ENCODE measurements at regions not wholly inside any gene's neighbourhood (a gene's known extent, or its start where the extent isn't known, plus 50 kb on each side); places are given as distances from the start of the nearest gene placed in this dataset.

DNA sequence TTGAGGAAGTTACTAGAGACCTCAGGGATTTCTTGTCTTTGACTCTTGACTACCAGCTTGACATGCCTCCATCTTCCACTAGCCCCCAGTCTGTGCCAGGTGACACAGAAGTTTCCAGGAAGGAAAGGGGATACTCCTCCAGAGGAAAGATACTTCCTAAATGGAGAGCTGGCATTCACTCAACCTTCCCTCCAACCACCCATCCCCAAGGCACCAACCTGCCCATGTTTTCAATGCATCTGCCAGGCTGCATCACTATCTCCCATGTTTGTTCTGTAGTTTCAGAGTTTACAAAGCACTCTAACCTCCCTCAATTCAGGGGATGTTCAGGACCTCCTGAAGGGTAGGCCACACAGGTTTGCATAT lies 198.4 kb upstream of the LPP start:
- no peak for DNase-seq

DNA sequence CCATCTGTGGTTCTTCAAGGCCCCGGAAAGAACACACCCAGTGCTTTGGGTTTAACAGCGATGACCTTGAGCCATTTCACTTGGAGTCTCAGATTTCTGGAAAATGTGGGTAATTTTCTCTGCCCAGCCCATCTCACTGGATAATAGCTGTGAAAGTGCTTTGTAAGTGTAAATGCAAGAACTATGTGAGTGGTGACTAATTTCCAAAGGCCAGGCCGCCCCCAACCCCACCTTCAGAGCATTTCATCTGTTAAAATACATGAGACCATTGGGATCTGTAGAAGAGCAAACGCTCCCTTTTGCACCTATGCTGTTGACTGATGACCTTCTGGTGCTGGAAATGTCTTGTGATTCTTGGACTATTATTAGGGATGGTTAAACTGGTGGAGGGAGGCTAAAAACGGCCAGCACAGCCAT lies 196.8 kb upstream of the LPP start:
- no peak for DNase-seq

DNA sequence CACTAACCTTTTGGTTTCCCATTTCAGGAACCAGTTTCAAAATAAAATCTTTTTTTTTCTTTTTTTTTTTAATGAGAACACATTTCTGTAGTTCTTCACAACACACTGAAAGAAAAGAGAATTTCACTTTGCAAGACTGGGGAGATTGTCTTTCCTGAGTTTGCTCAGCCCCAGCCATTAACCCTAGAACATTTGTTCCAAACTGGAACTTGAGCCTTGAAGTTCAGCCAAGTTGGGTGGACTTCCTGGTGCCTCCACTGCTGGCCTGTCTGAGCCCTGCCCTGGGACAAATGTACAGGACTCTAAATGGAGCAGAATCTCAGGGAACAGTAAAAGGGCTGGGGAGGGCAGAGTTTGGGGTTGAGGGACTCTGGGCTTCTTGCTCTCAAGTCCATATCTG lies 196.4 kb upstream of the LPP start:
- DNase-seq: no peak

DNA sequence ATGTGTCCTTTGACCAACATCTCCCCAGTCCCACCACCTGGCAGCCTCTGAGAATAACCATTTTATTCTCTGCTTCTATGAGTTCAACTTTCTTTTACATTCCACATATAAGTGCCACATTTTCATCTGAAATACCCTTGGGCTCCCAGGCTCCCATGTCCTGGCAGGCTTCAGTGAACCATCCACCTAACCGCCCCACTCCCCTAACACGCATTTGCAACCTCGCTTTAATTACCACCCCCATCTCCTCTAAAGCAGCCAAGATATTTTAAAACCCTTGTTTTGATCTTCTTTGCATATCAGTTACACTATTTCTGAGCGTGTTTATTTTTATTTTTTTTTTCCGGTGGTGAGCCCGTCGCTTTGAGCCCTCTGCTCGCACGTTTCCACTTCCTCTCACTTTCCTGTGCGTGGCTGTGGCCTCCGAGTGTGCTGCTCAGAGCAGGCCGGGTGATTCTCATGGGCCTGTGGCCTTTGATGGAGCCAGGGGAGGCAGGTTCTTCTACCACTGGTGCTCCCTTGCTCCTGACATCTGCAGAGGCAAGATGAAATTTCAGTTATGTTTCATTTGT lies 195.4 kb upstream of the LPP start:
- no peak for DNase-seq

DNA sequence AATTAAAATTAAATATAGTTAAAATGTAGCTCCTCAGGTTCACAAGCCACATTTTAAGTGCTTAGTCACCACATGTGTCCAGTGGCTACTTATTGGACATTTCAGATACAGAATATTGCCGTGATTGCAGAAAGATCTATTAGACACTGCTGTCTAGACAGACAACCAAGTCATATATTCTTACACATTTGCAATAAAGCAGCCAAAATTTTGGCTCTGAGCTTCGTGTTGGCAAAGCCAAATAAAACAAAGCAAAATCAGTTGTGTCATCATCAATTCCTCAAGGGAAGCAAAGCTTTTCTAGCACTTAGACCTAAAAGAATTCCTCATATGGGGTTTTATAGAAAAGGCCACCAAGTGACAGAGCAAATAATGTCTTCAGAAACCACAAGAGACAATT lies 193.1 kb upstream of the LPP start:
- DNase-seq: no peak

DNA sequence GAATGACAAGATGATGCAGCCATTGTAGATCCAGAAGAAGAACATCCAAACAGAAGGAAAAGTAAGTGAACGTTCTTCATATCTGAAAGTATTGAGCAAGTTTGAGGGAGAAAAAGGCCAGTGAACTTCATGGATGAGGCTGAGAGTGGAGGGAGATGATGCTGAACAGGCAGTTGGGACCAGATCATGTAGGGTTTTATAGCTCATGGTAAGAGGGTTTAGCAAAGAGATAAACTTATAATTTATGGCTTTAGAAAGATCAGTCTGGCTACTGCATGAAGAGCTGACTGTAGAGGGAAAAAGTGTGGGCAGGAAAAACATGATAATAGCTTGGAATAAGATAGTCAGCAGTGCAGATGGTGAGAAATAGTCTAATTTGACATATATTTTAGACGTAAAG lies 192.6 kb upstream of the LPP start:
- DNase-seq: no peak

DNA sequence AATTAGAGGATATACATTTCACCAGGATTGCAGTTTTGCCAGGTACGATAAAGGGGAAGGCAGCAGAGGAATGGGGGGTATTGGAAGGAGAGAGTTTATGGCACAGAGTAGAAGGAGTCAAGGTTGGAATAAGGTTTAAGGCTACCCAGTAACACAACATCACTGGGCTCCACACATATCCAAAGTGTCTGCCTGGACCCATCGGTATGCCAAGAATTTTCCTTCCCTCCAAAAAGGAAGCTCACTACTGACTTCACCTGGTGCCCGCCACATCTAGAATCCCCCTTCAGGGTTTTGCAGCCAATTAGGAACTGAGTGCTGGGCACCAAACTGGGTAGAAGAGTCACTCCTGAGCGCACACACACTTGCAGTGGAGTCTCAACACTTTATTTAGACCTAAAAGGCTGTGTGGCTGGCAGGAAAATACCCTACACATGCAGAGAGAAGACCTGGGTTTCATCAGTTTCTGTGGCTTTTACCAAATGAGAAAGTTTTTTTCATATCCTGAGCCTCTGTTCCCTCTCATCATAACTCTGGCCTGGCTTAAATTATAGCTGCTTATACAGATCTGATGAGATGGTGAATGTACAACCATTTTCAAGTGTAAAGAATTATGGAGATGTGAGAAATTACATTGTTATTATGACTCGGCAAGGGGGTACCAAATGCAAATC lies 190.8 kb upstream of the LPP start:
- DNase-seq: no peak

DNA sequence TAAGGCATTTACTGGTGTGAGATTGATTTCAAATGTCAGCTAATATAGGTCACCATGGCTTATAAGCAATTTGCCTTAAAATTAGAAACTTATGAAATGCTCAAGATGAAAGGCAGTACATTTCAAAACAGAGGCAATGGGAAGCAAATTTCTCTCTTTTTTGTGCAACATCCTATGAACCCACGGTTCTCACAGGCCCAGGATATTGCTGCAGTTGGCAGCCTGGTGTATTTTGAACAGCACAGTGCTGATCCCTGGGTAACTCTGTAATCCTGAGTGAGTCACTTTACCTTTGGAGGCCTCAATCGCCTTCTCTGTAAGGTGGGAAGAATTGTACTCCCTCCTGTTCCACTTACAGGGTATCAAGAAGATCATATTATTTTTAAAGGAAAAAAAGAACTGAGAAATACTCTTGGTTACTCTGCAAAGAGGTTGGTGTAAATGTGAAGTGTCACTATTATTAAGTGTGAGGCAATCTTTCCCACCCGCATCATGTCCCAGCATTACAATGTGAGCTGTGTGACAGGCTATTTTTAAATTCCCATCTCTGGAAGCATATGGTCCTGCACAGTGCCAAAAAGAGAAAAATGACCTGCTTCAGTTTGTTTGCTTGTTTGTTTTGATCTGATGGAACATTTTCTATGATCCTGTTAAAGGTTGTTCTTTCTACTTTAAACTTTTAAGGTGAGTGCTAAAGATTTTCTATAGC lies 190.1 kb upstream of the LPP start:
- no peak for DNase-seq

DNA sequence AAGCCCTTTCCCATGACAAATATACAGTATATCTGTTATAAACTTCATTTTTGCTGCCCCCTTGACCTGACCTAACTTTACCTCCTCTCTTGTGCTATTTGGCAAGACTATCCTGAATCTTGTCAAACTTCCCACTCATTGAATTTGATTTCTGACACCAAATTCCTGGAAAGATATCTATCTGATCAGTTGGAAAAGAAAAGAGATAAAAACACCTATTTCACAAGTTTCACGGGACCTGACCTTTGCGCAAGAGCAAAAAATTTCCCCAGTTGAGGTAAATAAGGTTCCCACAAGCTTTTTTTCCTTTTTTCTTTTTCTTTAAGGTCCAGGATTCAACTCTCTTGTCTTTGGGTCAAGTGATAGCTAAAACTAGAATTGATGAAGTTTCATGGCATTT lies 189.2 kb upstream of the LPP start:
- DNase-seq: no peak

DNA sequence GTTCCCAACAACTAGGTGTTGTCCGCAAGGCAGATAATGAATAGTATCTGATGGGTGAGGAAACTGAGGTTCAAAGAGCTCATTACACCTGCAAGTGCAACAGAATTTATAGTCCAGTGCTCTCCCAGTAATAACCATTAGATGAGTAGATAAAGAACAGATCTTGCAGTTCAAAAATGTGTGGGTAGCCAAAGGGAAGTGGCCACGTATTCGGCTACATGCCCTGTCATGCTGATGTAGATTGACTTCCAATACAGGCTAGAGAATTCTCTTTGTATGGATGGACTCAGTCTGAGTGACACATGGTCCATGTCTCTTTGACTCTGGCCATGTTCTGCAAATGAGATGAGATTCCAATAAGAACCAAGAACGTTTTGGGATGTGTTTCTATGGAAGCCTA lies 187.9 kb upstream of the LPP start:
- no peak for DNase-seq

DNA sequence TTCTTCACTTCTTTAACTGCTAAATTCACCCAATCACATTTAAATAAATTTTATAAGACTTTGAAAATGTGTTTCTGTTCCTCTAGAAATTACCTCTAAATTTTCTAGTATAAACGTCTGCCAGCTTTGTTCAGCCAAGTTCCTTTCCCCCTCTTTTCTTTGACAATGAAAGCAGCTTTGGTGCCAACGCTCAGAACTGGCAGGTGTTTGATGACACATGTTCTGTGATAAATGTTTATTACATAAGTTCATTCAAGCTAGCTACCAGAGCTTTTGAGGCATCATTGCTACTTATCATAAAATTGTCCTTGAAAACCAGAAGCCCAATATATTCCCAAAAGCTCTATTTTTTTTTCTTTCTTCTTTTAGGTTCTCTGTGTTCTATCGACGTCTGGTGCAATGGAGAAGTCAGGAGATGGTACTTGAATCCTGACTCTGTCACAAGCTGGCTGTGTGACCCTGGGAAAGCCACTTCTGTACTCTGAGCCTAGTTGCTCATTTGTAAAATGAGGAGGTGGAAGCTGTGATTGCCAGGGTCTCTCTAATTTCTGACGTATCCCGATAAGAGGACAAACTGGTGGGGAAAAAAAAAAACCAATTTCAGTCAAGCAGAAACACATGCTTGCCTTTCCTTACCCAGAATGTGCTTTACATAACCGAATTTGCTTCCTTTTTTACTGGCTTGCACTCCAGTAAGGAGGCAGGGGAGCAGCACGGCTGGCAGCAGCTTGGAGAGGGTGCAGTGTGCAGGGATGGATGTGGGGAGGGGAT lies 187.1 kb upstream of the LPP start:
- DNase-seq: no peak

DNA sequence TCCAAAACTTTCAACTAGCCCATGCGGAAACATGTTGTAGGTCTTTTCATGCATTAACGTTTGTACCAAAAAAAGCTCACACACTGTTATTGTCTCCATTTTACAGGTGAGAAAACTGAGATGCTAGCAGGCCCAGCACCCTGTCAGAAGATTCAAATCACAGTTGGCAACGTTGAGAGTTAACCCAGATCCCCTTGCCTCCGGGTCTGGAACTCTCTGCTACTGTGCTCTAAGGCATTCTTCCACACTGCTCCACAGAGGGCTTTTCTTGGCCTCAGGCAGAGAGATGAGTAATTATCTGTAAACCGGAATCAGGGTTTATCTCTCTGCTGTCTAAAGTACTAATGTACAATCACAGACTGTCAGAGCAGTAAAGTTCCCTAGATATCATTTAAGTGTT lies 186.0 kb upstream of the LPP start:
- DNase-seq: no peak

DNA sequence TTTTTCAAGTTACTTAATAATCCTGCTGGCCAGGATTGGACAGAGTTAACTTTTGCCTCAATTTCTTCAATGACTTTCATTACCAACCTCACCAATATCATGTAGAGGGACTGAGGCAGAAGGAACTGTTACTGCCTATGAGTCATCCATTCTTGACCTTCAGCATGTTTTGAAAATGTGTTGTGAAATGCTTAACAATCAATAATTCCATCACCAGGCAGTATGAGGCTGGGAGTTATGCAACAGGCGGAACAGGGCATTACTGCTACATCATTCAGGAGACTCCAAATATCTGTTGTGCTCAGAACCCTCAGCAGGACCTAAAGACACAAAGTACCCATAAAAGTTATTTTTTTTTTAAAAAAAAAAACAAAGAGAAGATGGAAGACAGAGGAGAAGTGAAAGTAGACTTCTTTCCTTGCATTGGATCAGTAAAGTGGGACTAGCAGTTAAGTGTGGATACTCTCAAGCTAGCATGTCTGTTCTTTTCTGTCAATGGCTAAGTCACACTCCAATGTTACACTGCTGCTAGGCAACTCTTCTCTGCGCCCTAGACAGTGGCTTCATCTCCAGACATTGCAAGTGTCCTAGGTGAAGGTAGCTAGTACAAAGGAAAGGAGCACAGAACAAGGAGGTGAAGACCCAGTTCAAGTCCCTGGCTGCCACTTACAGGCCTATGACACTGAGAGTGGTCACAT lies 184.9 kb upstream of the LPP start:
- no peak for DNase-seq

DNA sequence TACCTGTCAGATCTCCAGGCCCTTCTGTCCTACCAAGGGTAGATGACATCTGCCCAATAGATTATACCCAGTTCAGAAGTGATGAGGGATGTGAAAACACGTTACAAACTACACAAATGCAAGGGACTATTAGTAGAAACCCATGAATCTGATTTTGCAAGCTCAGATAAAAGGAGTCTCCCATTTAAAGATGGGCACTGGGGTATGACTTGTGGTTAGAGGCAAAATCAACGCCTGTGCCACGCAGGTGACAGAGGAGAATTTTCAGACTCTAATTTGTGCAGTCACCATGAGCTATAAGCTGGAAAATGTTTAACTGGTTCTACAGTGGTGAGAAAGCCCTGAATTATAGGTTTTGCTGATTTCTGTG lies 184.4 kb upstream of the LPP start:
- no peak for DNase-seq

DNA sequence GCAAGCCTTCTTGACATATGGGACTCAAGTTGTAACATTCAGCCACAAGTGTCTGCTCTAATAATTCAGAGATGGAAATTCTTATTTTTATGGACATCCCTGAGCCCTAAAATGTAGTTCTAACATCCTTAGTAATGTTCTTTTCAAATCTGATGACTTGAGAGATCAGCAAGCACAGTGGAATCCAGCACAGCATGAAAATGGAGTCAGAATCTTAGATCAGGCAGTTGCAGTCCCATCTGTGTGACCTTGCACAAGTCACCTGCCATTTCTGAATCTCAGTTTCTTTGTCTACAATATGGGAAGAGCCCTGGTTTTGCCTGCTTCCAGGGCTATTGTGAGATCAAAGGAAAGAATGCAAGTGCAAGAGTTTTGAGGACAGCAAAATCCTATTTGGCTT lies 183.9 kb upstream of the LPP start:
- no peak for DNase-seq

DNA sequence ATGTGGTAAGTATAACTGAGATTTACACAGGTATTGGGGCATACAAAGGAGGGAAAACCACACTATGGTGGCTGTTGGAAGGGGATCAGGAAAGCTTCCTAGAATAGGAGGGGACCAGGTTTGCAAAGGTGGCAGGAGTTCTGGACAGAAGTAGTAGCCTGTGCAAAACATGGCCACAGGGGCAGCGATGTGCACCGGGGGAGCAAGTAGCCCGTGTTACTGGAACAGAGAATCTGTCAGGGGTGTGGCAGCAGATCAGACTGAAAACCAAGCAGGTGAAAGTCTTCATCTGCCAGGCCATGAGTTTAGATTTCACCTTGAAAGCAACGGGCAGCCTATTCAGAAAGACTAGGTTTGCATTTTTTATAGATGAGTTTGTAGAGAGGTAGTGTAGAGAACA lies 182.3 kb upstream of the LPP start:
- no peak for DNase-seq

DNA sequence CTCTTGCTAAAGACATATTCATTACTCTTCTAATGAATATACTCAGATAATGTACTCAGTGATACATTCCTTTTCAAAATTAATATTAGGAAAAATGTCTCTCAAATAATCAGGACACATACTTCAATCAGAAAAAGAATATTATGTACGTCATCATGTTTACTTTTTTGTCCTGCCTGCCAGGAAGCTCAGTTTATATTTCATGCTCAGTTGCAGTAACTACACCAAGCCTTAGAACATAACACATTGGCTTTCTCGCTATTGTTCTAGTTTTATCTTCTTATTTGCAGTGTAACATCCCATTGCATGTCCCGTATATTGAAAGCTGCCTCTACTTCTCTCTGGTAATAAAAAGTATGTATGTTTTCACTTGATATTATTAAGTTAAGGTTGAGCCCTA lies 181.5 kb upstream of the LPP start:
- DNase-seq: no peak

DNA sequence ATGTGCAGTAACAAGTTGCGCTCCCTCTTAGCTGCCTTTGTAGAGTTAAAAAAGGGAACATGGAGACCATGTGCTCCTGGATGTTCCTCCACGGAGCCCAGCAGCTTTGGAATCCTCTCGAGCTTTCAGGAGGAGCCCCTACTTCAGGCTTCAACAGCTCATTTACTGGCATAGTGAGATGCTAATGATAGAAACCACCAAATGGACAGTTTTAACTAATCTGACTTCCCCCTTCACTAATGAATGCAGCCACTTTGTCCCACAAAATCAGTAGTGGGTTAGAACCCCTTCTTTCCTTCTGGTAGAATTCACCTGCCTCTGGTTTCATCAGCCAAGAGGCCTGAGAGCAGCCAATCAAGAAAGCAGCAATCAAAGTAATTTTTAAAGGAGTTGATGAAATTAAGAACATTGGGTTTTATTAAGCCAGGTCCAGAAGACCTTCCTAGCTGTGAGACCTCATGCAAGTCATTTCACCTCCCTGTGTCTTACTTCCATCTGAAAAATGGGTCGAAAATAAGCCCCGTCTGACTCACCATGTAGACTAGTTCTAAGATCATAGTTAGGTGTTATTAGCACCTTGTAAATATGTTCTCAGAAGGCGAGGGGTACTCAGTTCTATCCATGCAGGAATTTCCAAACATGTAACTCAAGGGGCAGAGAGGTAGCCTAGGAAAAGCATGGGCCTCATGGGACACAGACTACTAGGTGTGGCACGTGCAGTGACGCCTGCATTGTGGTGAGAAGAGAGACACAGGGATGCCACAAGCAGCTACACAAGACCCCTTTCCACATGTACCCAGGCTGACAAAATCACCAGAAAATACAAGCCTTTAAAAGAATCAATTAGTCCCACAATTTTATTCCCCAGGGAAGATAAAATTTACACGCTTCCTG lies 179.7 kb upstream of the LPP start:
- no peak for DNase-seq

DNA sequence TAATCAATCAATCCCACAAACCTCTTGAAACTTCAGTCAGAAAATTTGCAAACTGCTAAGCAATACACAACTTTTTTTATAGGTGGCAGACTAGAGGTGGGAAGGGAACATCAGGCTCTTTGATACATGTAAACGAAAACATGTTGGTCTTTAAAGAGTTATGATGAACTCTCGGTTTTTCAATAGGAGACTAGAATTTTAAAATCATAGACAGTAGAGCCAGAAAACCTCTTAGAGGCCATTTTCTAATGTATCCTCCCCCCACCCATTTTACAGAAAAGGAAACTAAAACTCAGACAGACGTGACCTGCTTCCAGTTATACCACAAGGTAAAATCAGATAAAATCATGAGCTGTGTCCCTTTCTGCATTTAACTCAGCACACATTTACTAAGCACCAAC lies 179.1 kb upstream of the LPP start:
- no peak for DNase-seq

DNA sequence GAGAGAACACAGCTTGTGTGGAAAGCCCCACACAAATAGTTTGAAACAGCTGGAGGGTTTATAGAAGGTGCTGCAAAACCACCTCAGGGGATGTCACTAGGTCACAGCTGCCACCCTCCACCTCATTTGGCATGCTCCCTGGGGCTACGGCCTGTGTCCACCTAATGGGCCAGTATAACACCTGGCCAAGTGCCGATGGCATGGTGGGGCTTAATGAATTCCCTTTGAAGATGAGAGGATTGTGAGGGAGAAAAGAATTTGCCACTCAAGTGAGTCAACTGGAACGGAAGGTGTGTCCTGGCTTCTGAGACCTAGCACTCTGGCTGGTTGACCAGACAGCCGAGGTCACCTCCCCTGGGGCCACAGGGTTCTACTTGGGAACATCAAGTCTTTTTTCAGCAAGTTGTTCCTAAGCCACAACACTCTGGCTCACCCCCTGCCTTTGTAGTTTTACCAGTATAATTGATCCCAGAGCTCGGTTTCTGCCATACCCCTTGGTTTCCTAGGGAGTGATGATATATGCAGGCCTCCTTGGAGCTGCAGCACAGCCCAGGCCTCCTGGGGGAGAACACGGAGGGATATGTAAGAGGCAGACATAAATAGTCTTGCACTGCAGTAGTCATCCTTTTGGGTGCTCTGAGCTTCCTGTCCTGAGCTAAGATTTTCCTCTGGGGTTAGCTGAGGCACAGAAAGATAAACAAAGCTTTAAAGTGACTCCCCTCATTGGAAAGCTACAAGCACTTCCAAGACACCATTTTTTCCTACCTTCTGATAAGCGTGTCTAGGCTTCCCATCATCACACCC lies 178.2 kb upstream of the LPP start:
- DNase-seq: no peak

DNA sequence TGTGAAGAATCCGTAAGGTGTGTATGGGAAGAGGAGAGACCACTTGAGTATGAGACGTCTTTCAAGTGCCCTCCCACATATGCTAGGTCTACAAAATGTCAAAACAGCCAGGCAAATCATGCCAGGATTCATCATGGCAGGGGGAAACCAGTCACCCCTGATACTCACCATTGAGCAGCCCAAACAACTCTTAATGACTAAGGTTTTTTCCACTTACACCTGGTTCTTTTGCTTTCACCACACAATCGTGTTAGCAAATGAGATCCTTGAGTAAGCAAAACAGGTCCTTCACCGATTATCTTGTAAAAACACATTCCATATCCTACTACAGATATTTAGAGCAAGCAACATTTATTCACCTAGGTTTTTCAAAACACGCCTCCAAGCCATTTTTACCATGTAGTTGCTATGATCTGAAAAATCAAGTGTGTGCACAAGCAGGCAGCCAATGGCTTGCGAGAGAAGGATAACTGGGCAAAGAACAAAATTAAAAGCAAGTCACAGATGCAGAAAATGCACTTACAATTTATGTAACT lies 177.5 kb upstream of the LPP start:
- no peak for DNase-seq

Data from effector CD8-positive, alpha-beta T cell (primary cell).